Spleen (tissue), 11 donors: ENCODE measurements at regions not wholly inside any gene's neighbourhood (a gene's known extent, or its start where the extent isn't known, plus 50 kb on each side); places are given as distances from the start of the nearest gene placed in this dataset.

Experiments
- DNase-seq: peaks from one replicate; pipeline ENCODE4 v3.0.0-alpha.2; 2020
- H3K27ac ChIP-seq, 8 donors: fragments of 200-600 bp; sonication (generic) in 7 of 8; 1 replicate in 4 of 8; 2 replicates in 4 of 8; pipeline versions ENCODE4 v1.5.0 to v1.8.0; 2016 to 2021; ENCODE audit warnings: inconsistent platforms in 4 of 8, mild to moderate bottlenecking in 4 of 8, moderate library complexity in 1 of 8
- H3K27me3 ChIP-seq, 7 donors: fragments of 200-600 bp; sonication (generic) in 6 of 7; replicated peaks in 1 of 7; 1 replicate in 4 of 7; 2 replicates in 3 of 7; pipeline versions ENCODE4 v1.5.0 to v1.8.0; 2016 to 2021; ENCODE audit warnings: inconsistent platforms in 3 of 7, mild to moderate bottlenecking in 1 of 7
- H3K36me3 ChIP-seq, 6 donors: fragments of 200-600 bp; sonication (generic) in 5 of 6; 1 replicate in 4 of 6; 2 replicates in 2 of 6; pipeline versions ENCODE4 v1.5.0 to v1.8.0; 2016 to 2021; ENCODE audit warnings: inconsistent platforms in 2 of 6
- H3K4me1 ChIP-seq, 6 donors: fragments of 200-600 bp; sonication (generic) in 5 of 6; 1 replicate in 3 of 6; 2 replicates in 3 of 6; pipeline versions ENCODE4 v1.5.0 to v1.8.0; 2016 to 2021; ENCODE audit warnings: inconsistent platforms in 3 of 6
- H3K4me3 ChIP-seq, 8 donors: fragments of 200-600 bp; sonication (generic) in 7 of 8; 1 replicate in 4 of 8; 2 replicates in 4 of 8; pipeline versions ENCODE4 v1.5.0 to v1.8.0; 2016 to 2021; ENCODE audit warnings: inconsistent platforms in 4 of 8, mild to moderate bottlenecking in 4 of 8, moderate library complexity in 2 of 8
- H3K9me3 ChIP-seq, 8 donors: fragments of 200-600 bp; sonication (generic) in 7 of 8; 1 replicate in 4 of 8; 2 replicates in 4 of 8; pipeline versions ENCODE4 v1.5.0 to v1.8.0; 2016 to 2021; ENCODE audit warnings: inconsistent platforms in 4 of 8
- CTCF ChIP-seq, 11 experiments: fragments of 200-600 bp in 7 of 11; fragments of 450-650 bp in 4 of 11; sonication (generic) in 4 of 11; IDR thresholded peaks in 8 of 11; conservative IDR thresholded peaks in 3 of 11; 1 replicate in 7 of 11; 2 replicates in 4 of 11; pipeline versions ENCODE4 v1.4.0 to v1.8.0; 2016 to 2021; ENCODE audit warnings: antibody characterized with exemption in 11 of 11, inconsistent platforms in 4 of 11, mild to moderate bottlenecking in 1 of 11
- POLR2A ChIP-seq, 3 donors: fragments of 450-650 bp; IDR thresholded peaks; one replicate each; pipeline ENCODE4 v1.5.1; 2017; ENCODE audit warnings: antibody characterized with exemption in 3 of 3, mild to moderate bottlenecking in 1 of 3
- POLR2AphosphoS5 ChIP-seq, 3 donors: sonication (generic); formaldehyde crosslinking; IDR thresholded peaks; one replicate each; pipeline ENCODE4 v1.5.1; 2017; ENCODE audit warnings: antibody characterized with exemption in 3 of 3
- WGBS, 5 donors: extraction: QIAGEN DNeasy Blood & Tissue Kit in 3 of 5; methylation state at CpG; one replicate each; pipeline versions ENCODE4 v1.1.5 to v1.1.7; 2013 to 2018; 5-methylcytosine and 5-hydroxymethylcytosine counted together
- intact Hi-C: fragments of 100-400 bp; cut with DNase I; formaldehyde crosslinking; loops from one replicate; pipeline ENCODE4 v1.15.0; 2023; ENCODE audit warnings: low total_unique reads
- donor health status: healthy with polysubstance abuse.
- donor health status: DM: no; HTN: no; CAD: no; lungs with moderate emphysema.
- donor health status: DM: no; HTN: no; CAD: no.
- donor health status: Bipolar disorder and iron deficiency.
- donor health status: healthy.
- donor health status: DM: no; HTN: no; CAD: no.
- donor health status: DM: yes; HTN: yes; CAD: no.

- no peaks in the 10 kb centered on the region for H3K36me3 ChIP-seq
- 70 to 89% (median 77%) methylated on average over 5 of the region's 5 CpGs for WGBS, 5 donors
- H3K4me1 ChIP-seq = peaks cover 0 to 9% (median 4%) of the 10 kb centered on the region in 6 donors
Measured at GRCh38 chr1:37319284-37319683, 155.1 kb upstream of the ZC3H12A start.

DNA sequence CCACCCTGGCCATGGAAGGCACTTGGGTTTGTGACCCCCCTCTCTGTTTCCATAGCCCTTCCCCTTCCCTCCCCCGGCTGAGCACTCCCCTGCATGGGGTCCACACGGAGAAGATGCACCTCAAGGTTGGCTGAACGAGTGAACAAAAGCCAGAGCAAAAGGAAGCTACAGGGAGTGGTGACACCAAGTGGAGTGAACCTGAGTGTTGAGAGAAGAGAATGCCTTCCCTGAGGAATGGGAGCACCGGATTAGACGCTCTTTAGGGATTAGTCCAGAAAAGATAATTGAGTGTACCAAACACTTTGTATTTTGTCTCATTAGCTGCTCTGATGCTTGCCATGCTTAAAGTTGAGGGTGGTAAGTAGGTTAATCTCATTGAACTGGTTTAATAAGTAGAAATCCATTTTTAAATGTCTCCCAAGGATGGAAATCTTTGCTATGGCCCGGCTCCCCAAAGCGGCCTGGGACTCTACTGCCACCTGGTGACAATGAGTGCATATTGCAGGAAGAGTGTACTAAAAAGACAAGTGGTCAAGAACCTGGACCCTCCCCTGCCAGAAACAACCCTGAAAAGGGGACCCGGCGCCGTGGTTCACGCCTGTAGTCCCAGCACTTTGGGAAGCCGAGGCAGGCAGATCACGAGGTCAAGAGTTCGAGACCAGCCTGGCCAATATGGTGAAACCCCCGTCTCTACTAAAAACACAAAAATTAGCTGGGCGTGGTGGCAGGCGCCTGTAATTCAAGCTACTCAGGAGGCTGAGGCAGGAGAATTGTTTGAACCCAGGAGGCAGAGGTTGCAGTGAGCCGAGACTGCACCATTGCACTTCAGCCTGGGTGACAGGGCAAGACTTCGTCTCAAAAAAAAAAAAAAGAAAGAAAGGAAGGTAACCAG lies 150.6 kb upstream of the ZC3H12A start:
- Histone ChIP-seq H3K4me1 (no peaks in the 10 kb centered on the region), H3K36me3 (no peaks in the 10 kb centered on the region), H3K9me3 (peaks cover 0 to 14% (median 7%) of the 10 kb centered on the region in 8 donors), H3K27me3 (peaks cover 0 to 70% (median 13%) of the 10 kb centered on the region in 7 donors), H3K4me3 (no peak overlapping the region), H3K27ac (no peak overlapping the region)
- TF ChIP-seq CTCF (IDR thresholded peaks at IDR 0.05 in 8 of 11, conservative IDR thresholded peaks at IDR 0.05 in 3 of 11) (peak; percentile 42 to 79 (median 59)), POLR2AphosphoS5 (IDR thresholded peaks at IDR 0.05) (no peak)
- WGBS, 5 donors = 35 to 43% (median 39%) methylated on average over 19 of the region's 19 CpGs
- intact Hi-C loops = loop anchor here (5.0 to 10.0 kb wide), 2 partner anchors 289 to 621 kb away; partner anchors contain the start of gene GRIK3
- DNase-seq = peak; percentile 66

More at GRCh38 chr1:37319284-37319683, 155.1 kb upstream of the ZC3H12A start:
- H3K4me3 ChIP-seq = no peak overlapping the region
- H3K9me3 ChIP-seq = peaks cover 0 to 10% (median 6%) of the 10 kb centered on the region in 8 donors
- intact Hi-C loops = no loop called here
- peak; percentile 18 for DNase-seq
- no peak overlapping the region for H3K27ac ChIP-seq
- TF ChIP-seq POLR2A (IDR thresholded peaks at IDR 0.05) = no peak
- TF ChIP-seq POLR2AphosphoS5 (IDR thresholded peaks at IDR 0.05) = no peak
- H3K27me3 ChIP-seq = peaks cover 0 to 80% (median 36%) of the 10 kb centered on the region in 7 donors

- TF ChIP-seq POLR2A (IDR thresholded peaks at IDR 0.05) (no peak), POLR2AphosphoS5 (IDR thresholded peaks at IDR 0.05) (no peak), CTCF (IDR thresholded peaks at IDR 0.05 in 8 of 11, conservative IDR thresholded peaks at IDR 0.05 in 3 of 11) (no peak)
- Histone ChIP-seq H3K9me3 (peaks cover 0 to 14% (median 7%) of the 10 kb centered on the region in 8 donors), H3K27me3 (peaks cover 0 to 63% (median 6%) of the 10 kb centered on the region in 7 donors), H3K27ac (no peak overlapping the region), H3K4me1 (no peaks in the 10 kb centered on the region), H3K36me3 (no peaks in the 10 kb centered on the region), H3K4me3 (no peak overlapping the region)
- WGBS, 5 donors = 67 to 86% (median 78%) methylated on average over 2 of the region's 2 CpGs
- no peak for DNase-seq
- intact Hi-C loops = loop anchor here (10.0 kb wide), 1 partner anchor 290 kb away; the partner anchor contains the start of gene GRIK3
Measured at GRCh38 chr1:37325010-37325409, 149.4 kb upstream of the ZC3H12A start.

- no peaks in the 10 kb centered on the region for H3K36me3 ChIP-seq
- no peak for DNase-seq
- peaks cover 0 to 60% (median 6%) of the 10 kb centered on the region in 7 donors for H3K27me3 ChIP-seq
- TF ChIP-seq CTCF (IDR thresholded peaks at IDR 0.05 in 8 of 11, conservative IDR thresholded peaks at IDR 0.05 in 3 of 11) (no peak), POLR2A (IDR thresholded peaks at IDR 0.05) (no peak), POLR2AphosphoS5 (IDR thresholded peaks at IDR 0.05) (no peak)
- 51 to 66% (median 56%) methylated on average over 11 of the region's 11 CpGs for WGBS, 5 donors
- intact Hi-C loops = loop anchor here (10.0 kb wide), 1 partner anchor 291 kb away; the partner anchor contains the start of gene GRIK3
- H3K27ac ChIP-seq = no peak overlapping the region
- peaks cover 0 to 14% (median 7%) of the 10 kb centered on the region in 8 donors for H3K9me3 ChIP-seq
- H3K4me3 ChIP-seq = no peak overlapping the region
- H3K4me1 ChIP-seq = no peaks in the 10 kb centered on the region
Measured at GRCh38 chr1:37325509-37326437, 148.6 kb upstream of the ZC3H12A start.
